Right hindlimb (tissue), 1 donor: ENCODE measurements at regions not wholly inside any gene's neighbourhood (a gene's known extent, or its start where the extent isn't known, plus 50 kb on each side); places are given as distances from the start of the nearest gene placed in this dataset.
"Not testable (repeated sequence)": the region's sequence is repeated elsewhere in the genome, so short reads cannot be mapped to it uniquely, and the experiment has no call there.

Experiments
- DNase-seq: peaks from one replicate; pipeline ENCODE4 v3.0.0-alpha.2; 2018

DNA sequence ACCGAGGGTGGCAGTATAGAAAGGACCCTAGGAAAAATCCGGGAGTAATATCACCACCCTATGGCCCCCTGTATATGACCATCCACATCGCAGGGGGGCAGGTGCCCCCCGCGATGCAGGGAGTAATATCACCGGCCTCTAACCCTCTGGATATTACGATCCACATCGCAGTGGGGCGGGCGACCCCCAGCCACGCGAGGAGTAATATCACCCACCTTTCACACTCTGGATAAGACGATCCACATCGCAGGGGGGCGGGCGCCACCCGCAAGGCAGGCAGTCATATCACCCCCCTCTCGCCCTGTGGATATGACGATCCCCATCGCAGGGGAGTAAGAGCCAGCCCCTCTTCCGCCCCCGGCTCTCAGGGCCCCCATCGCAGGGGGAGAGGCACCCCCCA lies 76.7 kb upstream of the RUBCNL start:
- DNase-seq: no peak

DNA sequence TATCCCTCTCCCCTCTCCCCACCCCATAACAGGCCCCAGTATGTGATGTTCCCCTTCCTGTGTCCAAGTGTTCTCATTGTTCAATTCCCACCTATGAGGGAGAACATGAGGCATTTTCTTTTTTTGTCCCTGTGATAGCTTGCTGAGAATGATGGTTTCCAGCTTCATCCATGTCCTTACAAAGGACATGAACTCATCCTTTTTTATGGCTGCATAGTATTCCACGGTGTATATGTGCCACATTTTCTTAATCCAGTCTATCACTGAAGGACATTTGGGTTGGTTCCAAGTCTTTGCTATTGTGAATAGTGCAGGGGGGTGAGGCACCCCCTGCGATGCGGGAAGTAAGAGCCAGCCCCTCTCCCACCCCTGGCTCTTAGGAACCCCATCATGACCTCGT lies 73.2 kb upstream of the RUBCNL start:
- DNase-seq: not testable (repeated sequence)

DNA sequence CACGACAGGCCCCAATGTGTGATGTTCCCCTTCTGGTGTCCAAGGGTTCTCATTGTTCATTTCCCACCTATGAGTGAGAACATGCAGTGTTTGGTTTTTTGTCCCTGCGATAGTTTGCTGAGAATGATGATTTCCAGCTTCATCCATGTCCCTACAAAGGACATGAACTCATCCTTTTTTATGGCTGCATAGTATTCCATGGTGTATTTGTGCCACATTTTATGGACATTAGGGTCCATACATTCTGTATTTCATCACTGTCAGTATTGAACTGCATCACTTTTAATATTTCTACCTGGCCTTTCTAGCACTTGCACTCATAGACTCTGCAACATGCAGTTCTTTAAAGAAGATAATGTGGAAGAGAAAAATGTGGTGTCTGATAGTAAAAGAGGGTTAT lies 70.2 kb upstream of the RUBCNL start:
- DNase-seq: not testable (repeated sequence)

DNA sequence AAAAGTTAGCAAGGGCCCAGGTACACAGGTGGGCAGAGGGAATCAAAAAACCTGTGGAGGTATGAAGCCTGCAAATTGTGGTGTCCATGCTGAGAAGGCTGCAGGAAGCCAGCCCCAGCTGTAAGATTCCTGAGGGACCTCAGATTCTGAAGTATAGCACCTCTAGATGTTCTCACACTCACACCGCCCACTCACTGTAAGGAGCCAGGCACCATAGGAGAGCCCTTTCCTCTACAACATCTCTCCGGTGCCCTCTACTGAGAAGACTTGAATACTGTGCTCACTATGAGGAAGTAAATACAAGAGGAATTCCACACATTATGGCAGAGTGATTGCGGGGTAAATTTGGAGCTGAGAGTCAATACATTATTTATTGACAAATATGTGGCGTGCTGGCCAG lies 68.9 kb upstream of the RUBCNL start:
- not testable (repeated sequence) for DNase-seq

DNA sequence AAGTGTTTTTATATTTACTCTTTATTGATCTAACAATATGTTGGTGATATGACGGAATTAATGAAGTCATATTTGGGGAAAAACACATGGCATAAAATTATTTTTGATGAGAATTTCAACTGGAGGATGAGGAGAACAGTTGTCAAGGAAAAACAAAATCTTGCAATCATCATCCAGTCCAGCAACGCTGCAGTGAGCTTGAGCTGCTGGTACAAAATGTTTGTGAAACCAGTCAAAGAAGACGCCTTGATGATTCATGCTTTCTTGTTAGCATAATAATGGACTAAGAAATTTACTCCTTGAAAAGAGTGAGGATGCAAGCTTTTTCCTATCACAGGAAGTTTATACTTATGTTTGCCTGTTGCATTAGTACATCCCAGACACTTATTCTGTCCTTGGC lies 64.1 kb upstream of the RUBCNL start:
- not testable (repeated sequence) for DNase-seq

DNA sequence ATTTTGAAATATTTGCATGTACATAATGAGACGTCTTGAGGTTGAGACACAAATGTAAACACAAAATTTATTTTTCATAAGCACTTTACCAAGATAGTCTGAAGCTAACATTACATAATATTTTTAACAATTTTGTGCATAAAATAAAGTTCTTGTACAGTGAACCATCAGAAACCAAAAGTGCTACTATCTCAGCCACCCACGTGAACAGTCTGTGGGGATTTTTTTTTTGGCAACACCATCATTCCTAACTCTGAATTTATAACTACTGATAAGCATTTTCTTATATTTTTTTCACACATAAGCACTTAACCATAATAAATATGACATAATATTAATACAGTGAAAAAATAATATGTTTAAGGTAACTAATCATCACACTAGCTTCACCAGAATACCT lies 62.9 kb upstream of the RUBCNL start:
- DNase-seq: not testable (repeated sequence)

DNA sequence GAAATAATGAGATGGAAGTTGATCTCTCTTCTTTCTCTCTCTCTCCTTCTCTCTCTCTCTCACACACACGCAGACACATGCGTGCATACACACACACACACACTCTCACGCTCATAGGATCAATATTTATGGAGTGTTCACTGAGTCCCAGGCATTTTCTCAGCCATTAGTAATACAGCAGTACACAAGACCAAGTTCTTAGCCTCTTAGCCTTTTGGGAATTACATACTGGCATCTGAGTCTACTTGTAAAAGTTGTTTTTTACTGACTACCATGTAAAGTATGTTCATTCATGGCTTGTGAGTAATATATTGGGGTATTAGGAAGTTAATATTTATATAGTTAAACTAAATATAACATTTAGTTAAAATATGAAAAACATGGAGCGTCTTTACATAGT lies 61.1 kb upstream of the RUBCNL start:
- not testable (repeated sequence) for DNase-seq

DNA sequence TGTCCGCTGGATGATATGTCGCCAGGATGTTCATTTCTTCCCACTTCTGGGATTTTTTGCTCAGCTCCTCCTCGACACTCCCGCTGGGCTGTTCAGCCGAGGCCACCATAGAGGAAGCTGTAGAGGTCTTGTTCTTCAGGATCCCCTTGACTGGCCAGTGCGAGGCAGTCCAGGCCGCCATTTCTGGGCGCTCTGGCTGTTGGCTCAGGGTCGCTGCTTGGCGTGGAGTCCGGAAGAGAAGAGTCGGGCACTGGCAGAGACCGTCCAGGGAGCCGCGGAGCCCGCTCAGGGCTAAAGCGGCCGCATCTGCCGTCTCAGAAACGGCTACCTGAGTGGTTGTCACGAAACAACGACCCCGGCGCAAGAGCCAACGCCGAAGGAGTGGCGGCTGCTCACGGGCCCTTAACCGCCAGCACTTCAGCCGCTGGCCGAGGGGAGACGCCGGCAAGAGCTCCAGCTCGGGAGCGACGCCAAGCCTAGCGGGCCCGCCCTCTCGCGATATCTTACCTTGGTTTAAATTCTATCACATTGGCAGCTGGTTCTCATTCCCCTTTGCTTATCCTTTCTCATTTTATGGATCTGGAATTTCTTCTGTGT lies 50.9 kb upstream of the RUBCNL start:
- peak; percentile 57 for DNase-seq
